CD4-positive, CD25-positive, alpha-beta regulatory T cell (primary cell): ENCODE measurements at regions not wholly inside any gene's neighbourhood (a gene's known extent, or its start where the extent isn't known, plus 50 kb on each side); places are given as distances from the start of the nearest gene placed in this dataset.
"Not testable (repeated sequence)": the region's sequence is repeated elsewhere in the genome, so short reads cannot be mapped to it uniquely, and the experiment has no call there.

ENCODE experiments used
- ATAC-seq, 2 donors: fragments of 150-1000 bp; cut with Tn5 transposase; one replicate each; pipeline ENCODE4 v1.10.0; 2021; ENCODE audit warnings: low read depth in 2 of 2, moderate number of reproducible peaks in 2 of 2, moderate library complexity in 1 of 2
- DNase-seq, 3 donors: peaks; one replicate each; pipeline versions ENCODE4 v3.0.0 to v3.0.0-alpha.2; 2012 to 2022; ENCODE audit warnings: mixed read lengths in 1 of 3
- H3K27ac ChIP-seq: one replicate; pipeline ENCODE4 v1.7.0; 2013; ENCODE audit warnings: mild to moderate bottlenecking, low read length; ENCODE audit not compliant: insufficient read depth, poor library complexity, severe bottlenecking
- H3K27me3 ChIP-seq: one replicate; pipeline ENCODE4 v1.7.0; 2013; ENCODE audit warnings: low read length; ENCODE audit not compliant: control insufficient read depth, insufficient read depth
- H3K36me3 ChIP-seq: one replicate; pipeline ENCODE4 v1.7.0; 2013; ENCODE audit warnings: mild to moderate bottlenecking, low read length, moderate library complexity; ENCODE audit not compliant: control insufficient read depth, insufficient read depth
- H3K4me1 ChIP-seq: 2 replicates; pipeline ENCODE4 v1.7.0; 2013; ENCODE audit warnings: mild to moderate bottlenecking, low read length; ENCODE audit not compliant: insufficient read depth, control insufficient read depth, poor library complexity, severe bottlenecking
- H3K4me3 ChIP-seq: one replicate; pipeline ENCODE4 v1.7.0; 2013; ENCODE audit warnings: low read depth, mild to moderate bottlenecking, low read length, moderate library complexity
- H3K9me3 ChIP-seq, 2 experiments: 1 replicate in 1 of 2; 2 replicates in 1 of 2; pipeline ENCODE4 v1.7.0; 2013; ENCODE audit warnings: low read length in 2 of 2, mild to moderate bottlenecking in 1 of 2, moderate library complexity in 1 of 2; ENCODE audit not compliant: control insufficient read depth in 2 of 2
- H3K27ac Mint-ChIP-seq, 3 donors: one replicate each; pipeline ENCODE4 v1.8.0; 2020 to 2022; ENCODE audit warnings: mild to moderate bottlenecking in 3 of 3, mixed read lengths in 3 of 3, moderate library complexity in 2 of 3
- H3K27me3 Mint-ChIP-seq: one replicate; pipeline ENCODE4 v1.8.0; 2022; ENCODE audit warnings: mild to moderate bottlenecking, mixed read lengths
- H3K36me3 Mint-ChIP-seq: one replicate; pipeline ENCODE4 v1.8.0; 2020; ENCODE audit warnings: mixed read lengths
- H3K4me1 Mint-ChIP-seq, 4 donors: one replicate each; pipeline ENCODE4 v1.8.0; 2020 to 2022; ENCODE audit warnings: mixed read lengths in 4 of 4, mild to moderate bottlenecking in 1 of 4
- H3K4me3 Mint-ChIP-seq, 4 donors: one replicate each; pipeline ENCODE4 v1.8.0; 2020 to 2022; ENCODE audit warnings: mild to moderate bottlenecking in 4 of 4, mixed read lengths in 4 of 4, moderate library complexity in 3 of 4
- H3K9me3 Mint-ChIP-seq, 7 donors: one replicate each; pipeline ENCODE4 v1.8.0; 2020 to 2022; ENCODE audit warnings: mixed read lengths in 7 of 7, mild to moderate bottlenecking in 3 of 7, moderate library complexity in 2 of 7

DNA sequence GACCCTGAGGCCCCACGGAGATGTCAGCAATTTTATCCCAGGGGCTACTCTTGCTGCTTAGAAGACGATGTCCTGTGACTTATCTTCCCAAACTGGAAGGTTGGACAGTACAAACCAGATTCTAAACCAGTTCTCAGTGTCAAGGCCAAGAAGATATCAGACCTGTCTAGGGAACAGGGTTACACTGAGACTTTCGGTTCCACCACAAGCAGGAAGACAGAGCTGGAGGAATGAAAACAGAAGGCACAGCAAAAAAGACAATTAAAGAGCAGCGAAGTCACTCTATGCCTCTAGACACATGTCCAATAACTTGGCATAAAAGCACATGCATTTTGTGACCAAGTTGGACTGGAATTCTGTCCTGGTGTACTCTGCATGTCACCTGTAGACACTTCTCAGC lies 73.4 kb upstream of the TMEM252 start:
- peaks cover 18% of the 10 kb centered on the region for H3K27me3 Mint-ChIP-seq
- H3K36me3 Mint-ChIP-seq, result no peaks in the 10 kb centered on the region
- no peaks in the 10 kb centered on the region for H3K4me1 Mint-ChIP-seq
- Histone ChIP-seq H3K27me3 (peaks cover 3% of the 10 kb centered on the region), H3K4me3 (no peak overlapping the region), H3K27ac (no peak overlapping the region), H3K9me3 (no peaks in the 10 kb centered on the region), H3K4me1 (no peaks in the 10 kb centered on the region), H3K36me3 (no peaks in the 10 kb centered on the region)
- no peak for ATAC-seq
- no peak overlapping the region for H3K27ac Mint-ChIP-seq
- H3K4me3 Mint-ChIP-seq, result no peak overlapping the region
- DNase-seq, result no peak
- H3K9me3 Mint-ChIP-seq, result no peaks in the 10 kb centered on the region

DNA sequence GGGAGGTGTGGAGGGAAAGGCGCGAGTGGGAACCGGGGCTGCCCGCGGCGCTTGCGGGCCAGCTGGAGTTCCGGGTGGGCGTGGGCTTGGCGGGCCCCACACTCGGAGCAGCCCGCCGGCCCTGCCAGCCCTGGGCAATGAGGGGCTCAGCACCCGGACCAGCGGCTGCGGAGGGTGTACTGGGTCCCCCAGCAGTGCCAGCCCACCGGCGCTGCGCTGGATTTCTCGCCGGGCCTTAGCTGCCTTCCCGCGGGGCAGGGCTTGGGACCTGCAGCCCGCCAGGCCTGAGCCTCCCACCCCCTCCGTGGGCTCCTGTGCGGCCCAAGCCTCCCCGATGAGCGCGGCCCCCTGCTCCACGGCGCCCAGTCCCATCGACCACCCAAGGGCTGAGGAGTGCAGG lies 76.3 kb upstream of the TMEM252 start:
- H3K9me3 Mint-ChIP-seq, H3K4me3 Mint-ChIP-seq, H3K27me3 ChIP-seq, H3K9me3 ChIP-seq, H3K27ac ChIP-seq, DNase-seq, H3K4me3 ChIP-seq, H3K4me1 Mint-ChIP-seq, H3K27ac Mint-ChIP-seq, ATAC-seq, H3K27me3 Mint-ChIP-seq, H3K36me3 ChIP-seq, H3K4me1 ChIP-seq, H3K36me3 Mint-ChIP-seq: not testable (repeated sequence)

GRCh38 chr9:68619072-68619471 lies 78.4 kb upstream of the TMEM252 start:
- no peaks in the 10 kb centered on the region for H3K4me1 ChIP-seq
- Mint-ChIP-seq H3K36me3 (no peaks in the 10 kb centered on the region), H3K27me3 (peaks cover 16% of the 10 kb centered on the region), H3K4me3 (no peak overlapping the region), H3K9me3 (peaks cover 0 to 1% (median 0%) of the 10 kb centered on the region in 7 donors), H3K27ac (no peak overlapping the region), H3K4me1 (no peaks in the 10 kb centered on the region)
- H3K9me3 ChIP-seq, result no peaks in the 10 kb centered on the region
- H3K27me3 ChIP-seq, result peaks cover 4% of the 10 kb centered on the region
- no peaks in the 10 kb centered on the region for H3K36me3 ChIP-seq
- DNase-seq (no peak), ATAC-seq (no peak)
- no peak overlapping the region for H3K4me3 ChIP-seq
- no peak overlapping the region for H3K27ac ChIP-seq

GRCh38 chr9:68619636-68620035 lies 79.0 kb upstream of the TMEM252 start:
- ATAC-seq, result no peak
- H3K27me3 Mint-ChIP-seq, result peaks cover 16% of the 10 kb centered on the region
- no peaks in the 10 kb centered on the region for H3K4me1 ChIP-seq

GRCh38 chr9:68625559-68625958 lies 79.5 kb upstream of the PIP5K1B start:
- Mint-ChIP-seq H3K4me3 (no peak overlapping the region), H3K27me3 (peaks cover 23% of the 10 kb centered on the region), H3K4me1 (no peaks in the 10 kb centered on the region), H3K36me3 (no peaks in the 10 kb centered on the region), H3K9me3 (peaks cover 0 to 1% (median 0%) of the 10 kb centered on the region in 7 donors), H3K27ac (no peak overlapping the region)
- no peak for DNase-seq
- no peak overlapping the region for H3K4me3 ChIP-seq
- no peaks in the 10 kb centered on the region for H3K36me3 ChIP-seq
- ATAC-seq, result no peak
- H3K27ac ChIP-seq, result no peak overlapping the region
- H3K9me3 ChIP-seq, result no peaks in the 10 kb centered on the region
- no peaks in the 10 kb centered on the region for H3K4me1 ChIP-seq
- H3K27me3 ChIP-seq, result peaks cover 4% of the 10 kb centered on the region

More at GRCh38 chr9:68619636-68620035, 79.0 kb upstream of the TMEM252 start:
- no peaks in the 10 kb centered on the region for H3K36me3 ChIP-seq
- no peak for DNase-seq
- Mint-ChIP-seq H3K36me3 (no peaks in the 10 kb centered on the region), H3K4me1 (no peaks in the 10 kb centered on the region), H3K27ac (no peak overlapping the region), H3K4me3 (no peak overlapping the region), H3K9me3 (peaks cover 0 to 1% (median 0%) of the 10 kb centered on the region in 7 donors)
- H3K4me3 ChIP-seq, result no peak overlapping the region
- H3K9me3 ChIP-seq, result no peaks in the 10 kb centered on the region
- H3K27ac ChIP-seq, result no peak overlapping the region
- peaks cover 7% of the 10 kb centered on the region for H3K27me3 ChIP-seq

DNA sequence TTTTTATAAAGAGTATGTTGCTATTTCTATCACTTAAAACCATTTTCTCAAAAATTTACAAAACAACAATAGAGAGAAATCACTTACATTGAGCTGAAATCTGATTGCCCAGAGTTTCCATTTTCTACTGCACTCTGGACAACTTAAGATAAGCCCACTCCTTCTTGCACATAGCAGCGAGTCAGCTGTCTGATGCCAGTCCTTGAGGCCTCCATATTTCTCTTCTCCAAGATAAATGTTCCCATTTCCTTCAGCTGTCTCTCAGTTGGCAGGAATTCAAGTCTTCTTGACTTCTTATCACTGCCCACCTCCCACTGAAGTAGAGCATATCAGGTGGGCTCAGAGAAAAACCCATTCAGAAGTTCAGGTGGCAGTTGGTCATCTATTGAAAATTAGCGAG lies 78.5 kb upstream of the PIP5K1B start:
- H3K9me3 Mint-ChIP-seq, result peaks cover 0 to 1% (median 0%) of the 10 kb centered on the region in 7 donors

GRCh38 chr9:68627104-68627503 lies 77.9 kb upstream of the PIP5K1B start:
- Mint-ChIP-seq H3K9me3 (peaks cover 0 to 1% (median 0%) of the 10 kb centered on the region in 7 donors), H3K4me3 (no peak overlapping the region), H3K36me3 (no peaks in the 10 kb centered on the region), H3K27ac (no peak overlapping the region), H3K4me1 (no peaks in the 10 kb centered on the region), H3K27me3 (peaks cover 18% of the 10 kb centered on the region)
- H3K4me3 ChIP-seq, result no peak overlapping the region
- H3K36me3 ChIP-seq, result no peaks in the 10 kb centered on the region
- ATAC-seq, result no peak
- no peaks in the 10 kb centered on the region for H3K9me3 ChIP-seq
- H3K4me1 ChIP-seq, result no peaks in the 10 kb centered on the region
- no peak for DNase-seq
- peaks cover 4% of the 10 kb centered on the region for H3K27me3 ChIP-seq
- no peak overlapping the region for H3K27ac ChIP-seq

More for the DNA sequence above, 78.5 kb upstream of the PIP5K1B start:
- Histone ChIP-seq H3K4me3 (no peak overlapping the region), H3K36me3 (no peaks in the 10 kb centered on the region), H3K9me3 (no peaks in the 10 kb centered on the region), H3K4me1 (no peaks in the 10 kb centered on the region), H3K27ac (no peak overlapping the region), H3K27me3 (peaks cover 4% of the 10 kb centered on the region)
- H3K36me3 Mint-ChIP-seq, result no peaks in the 10 kb centered on the region
- no peaks in the 10 kb centered on the region for H3K4me1 Mint-ChIP-seq
- H3K27ac Mint-ChIP-seq, result no peak overlapping the region
- no peak for ATAC-seq
- peaks cover 18% of the 10 kb centered on the region for H3K27me3 Mint-ChIP-seq
- H3K4me3 Mint-ChIP-seq, result no peak overlapping the region
- DNase-seq, result no peak

- Mint-ChIP-seq H3K4me1 (no peaks in the 10 kb centered on the region), H3K27me3 (peaks cover 18% of the 10 kb centered on the region), H3K27ac (no peak overlapping the region), H3K36me3 (no peaks in the 10 kb centered on the region), H3K4me3 (no peak overlapping the region), H3K9me3 (peaks cover 0 to 1% (median 0%) of the 10 kb centered on the region in 7 donors)
- ATAC-seq, result no peak
- no peak overlapping the region for H3K27ac ChIP-seq
- no peaks in the 10 kb centered on the region for H3K9me3 ChIP-seq
- H3K4me3 ChIP-seq, result no peak overlapping the region
- no peak for DNase-seq
- H3K27me3 ChIP-seq, result peaks cover 4% of the 10 kb centered on the region
- no peaks in the 10 kb centered on the region for H3K36me3 ChIP-seq
- H3K4me1 ChIP-seq, result no peaks in the 10 kb centered on the region
Measured at GRCh38 chr9:68627594-68627993, 77.4 kb upstream of the PIP5K1B start.
